ENCODE measurements at regions not wholly inside any gene's neighbourhood (a gene's known extent, or its start where the extent isn't known, plus 50 kb on each side); places are given as distances from the start of the nearest gene placed in this dataset.

DNA sequence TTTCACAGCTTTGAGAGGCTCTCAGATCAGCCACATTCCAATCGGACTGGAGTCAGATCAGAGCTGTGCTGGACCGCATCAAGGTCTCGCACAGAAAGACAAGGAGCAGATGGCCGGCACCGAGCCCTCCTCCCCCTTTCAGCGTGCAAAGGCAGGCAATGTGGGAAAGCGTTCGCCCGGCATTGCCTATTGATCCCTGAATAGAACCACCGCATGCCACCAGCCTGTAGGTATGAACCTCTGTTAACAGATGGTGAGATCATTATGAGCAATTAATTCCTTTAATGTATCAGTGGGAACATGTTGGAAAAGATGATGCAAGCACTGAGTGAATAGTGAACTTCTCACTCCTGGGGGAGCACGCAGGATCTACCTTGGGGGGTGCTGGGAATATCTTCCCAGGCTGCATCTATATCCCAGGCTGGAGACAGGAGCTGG is 117.5 kb upstream of the ID4 start:
- TF ChIP-seq CEBPB (IDR thresholded peaks at IDR 0.05; ENCODE audit: low read depth): no peak
- TF ChIP-seq ZNF274 (IDR thresholded peaks at IDR 0.05; ENCODE audit: low read depth, low read length): no peak
- TF ChIP-seq EZH2 (IDR thresholded peaks at IDR 0.05): no peak
- no peak for TF ChIP-seq POLR2AphosphoS5 (IDR thresholded peaks at IDR 0.05; ENCODE audit: low read depth, low read length)
- TF ChIP-seq ZFX (IDR thresholded peaks at IDR 0.05): no peak
- TF ChIP-seq, protein P1, sequence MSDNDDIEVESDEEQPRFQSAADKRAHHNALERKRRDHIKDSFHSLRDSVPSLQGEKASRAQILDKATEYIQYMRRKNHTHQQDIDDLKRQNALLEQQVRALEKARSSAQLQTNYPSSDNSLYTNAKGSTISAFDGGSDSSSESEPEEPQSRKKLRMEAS (IDR thresholded peaks at IDR 0.05): no peak
- no peak for TF ChIP-seq YY1 (IDR thresholded peaks at IDR 0.05; ENCODE audit: extremely low read depth, insufficient replicate concordance, low read depth, low read length)
- TF ChIP-seq, protein P2, sequence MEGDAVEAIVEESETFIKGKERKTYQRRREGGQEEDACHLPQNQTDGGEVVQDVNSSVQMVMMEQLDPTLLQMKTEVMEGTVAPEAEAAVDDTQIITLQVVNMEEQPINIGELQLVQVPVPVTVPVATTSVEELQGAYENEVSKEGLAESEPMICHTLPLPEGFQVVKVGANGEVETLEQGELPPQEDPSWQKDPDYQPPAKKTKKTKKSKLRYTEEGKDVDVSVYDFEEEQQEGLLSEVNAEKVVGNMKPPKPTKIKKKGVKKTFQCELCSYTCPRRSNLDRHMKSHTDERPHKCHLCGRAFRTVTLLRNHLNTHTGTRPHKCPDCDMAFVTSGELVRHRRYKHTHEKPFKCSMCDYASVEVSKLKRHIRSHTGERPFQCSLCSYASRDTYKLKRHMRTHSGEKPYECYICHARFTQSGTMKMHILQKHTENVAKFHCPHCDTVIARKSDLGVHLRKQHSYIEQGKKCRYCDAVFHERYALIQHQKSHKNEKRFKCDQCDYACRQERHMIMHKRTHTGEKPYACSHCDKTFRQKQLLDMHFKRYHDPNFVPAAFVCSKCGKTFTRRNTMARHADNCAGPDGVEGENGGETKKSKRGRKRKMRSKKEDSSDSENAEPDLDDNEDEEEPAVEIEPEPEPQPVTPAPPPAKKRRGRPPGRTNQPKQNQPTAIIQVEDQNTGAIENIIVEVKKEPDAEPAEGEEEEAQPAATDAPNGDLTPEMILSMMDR (IDR thresholded peaks at IDR 0.05 in 2 of 3, conservative IDR thresholded peaks at IDR 0.05 in 1 of 3; ENCODE audit: borderline replicate concordance in 1 of 3, insufficient read depth in 1 of 3, low read depth in 2 of 3, low read length in 2 of 3): no peak
- no peak for TF ChIP-seq EZH2phosphoT487 (IDR thresholded peaks at IDR 0.05; ENCODE audit: borderline replicate concordance)
- no peak for TF ChIP-seq JUND (IDR thresholded peaks at IDR 0.05)
- no peak for TF ChIP-seq POLR2A (IDR thresholded peaks at IDR 0.05; ENCODE audit: borderline replicate concordance, extremely low read depth, insufficient read depth, insufficient read length)
- no peak for TF ChIP-seq EGR1 (IDR thresholded peaks at IDR 0.05; ENCODE audit: low read depth)
- TF ChIP-seq TCF7L2 (IDR thresholded peaks at IDR 0.05; ENCODE audit: borderline replicate concordance, extremely low read depth, insufficient read depth, insufficient read length): no peak
